SK-N-SH (cell line): ENCODE measurements at regions not wholly inside any gene's neighbourhood (a gene's known extent, or its start where the extent isn't known, plus 50 kb on each side); places are given as distances from the start of the nearest gene placed in this dataset.

Experiments
- CTCF ChIA-PET: fragments of 300-600, 350-600 bp; formaldehyde crosslinking; extraction: SDS; loops from one replicate; lab custom pipeline; 2021; lab: Yijun Ruan, JAX
- POLR2A ChIA-PET: fragments of 350-600 bp; sonication (Branson Sonifier 250); formaldehyde crosslinking; extraction: SDS; loops from one replicate; lab custom pipeline; 2020; ENCODE audit warnings: antibody characterized with exemption, inconsistent platforms; lab: Yijun Ruan, JAX
- DNase-seq: peaks from one replicate; pipeline ENCODE4 v3.0.0; 2012
- H2AFZ ChIP-seq: fragments of 200-600 bp; sonication (generic); 2 replicates; pipeline ENCODE4 v1.8.1; 2016; ENCODE audit warnings: antibody characterized with exemption, mild to moderate bottlenecking, low read depth
- H3F3A ChIP-seq: fragments of 200-600 bp; sonication (generic); replicated peaks from 2 replicates; pipeline ENCODE3; 2016; ENCODE audit warnings: antibody characterized with exemption, mild to moderate bottlenecking; ENCODE audit not compliant: insufficient read depth
- H3K27ac ChIP-seq, 2 experiments: fragments of 200-500 bp in 1 of 2; fragments of 200-600 bp in 1 of 2; sonication (Bioruptor generic) in 1 of 2; sonication (generic), shearing (Covaris generic) in 1 of 2; 2 replicates each; pipeline versions ENCODE4 v1.5.1 to v1.6.1; 2014 to 2016; ENCODE audit warnings: low read depth in 2 of 2, inconsistent platforms in 1 of 2, low read length in 1 of 2, mild to moderate bottlenecking in 1 of 2, mixed read lengths in 1 of 2
- H3K27me3 ChIP-seq: fragments of 200-600 bp; sonication (generic), shearing (Covaris generic); 2 replicates; pipeline ENCODE4 v1.6.1; 2016; ENCODE audit warnings: mixed run types; ENCODE audit not compliant: insufficient read depth
- H3K36me3 ChIP-seq, 2 experiments: fragments of 200-500 bp in 1 of 2; fragments of 200-600 bp in 1 of 2; sonication (Bioruptor generic) in 1 of 2; sonication (generic) in 1 of 2; replicated peaks in 1 of 2; 2 replicates each; pipeline versions ENCODE3 to v1.5.1; 2014 to 2016; ENCODE audit warnings: low read length in 1 of 2, mild to moderate bottlenecking in 1 of 2; ENCODE audit not compliant: insufficient read depth in 2 of 2, control insufficient read depth in 1 of 2
- H3K4me1 ChIP-seq, 2 experiments: fragments of 200-500 bp in 1 of 2; fragments of 200-600 bp in 1 of 2; sonication (Bioruptor generic) in 1 of 2; sonication (generic), shearing (Covaris generic) in 1 of 2; 2 replicates each; pipeline versions ENCODE4 v1.5.1 to v1.6.1; 2014 to 2016; ENCODE audit warnings: low read depth in 1 of 2, low read length in 1 of 2, mixed run types in 1 of 2; ENCODE audit not compliant: insufficient read depth in 2 of 2, control insufficient read depth in 1 of 2
- H3K4me2 ChIP-seq: fragments of 200-600 bp; sonication (generic), shearing (Covaris generic); 2 replicates; pipeline ENCODE4 v1.6.1; 2017; ENCODE audit warnings: mixed run types
- H3K4me3 ChIP-seq, 2 experiments: fragments of 200-500 bp in 1 of 2; fragments of 200-600 bp in 1 of 2; sonication (Bioruptor generic) in 1 of 2; sonication (generic), shearing (Covaris generic) in 1 of 2; 2 replicates each; pipeline versions ENCODE4 v1.5.1 to v1.8.1; 2014 to 2016; ENCODE audit warnings: low read depth in 2 of 2, inconsistent platforms in 1 of 2, low read length in 1 of 2, mild to moderate bottlenecking in 1 of 2, mixed read lengths in 1 of 2, moderate library complexity in 1 of 2
- H3K79me2 ChIP-seq: fragments of 200-600 bp; sonication (generic); 2 replicates; pipeline ENCODE4 v1.8.1; 2017; ENCODE audit warnings: mild to moderate bottlenecking; ENCODE audit not compliant: insufficient read depth
- H3K9ac ChIP-seq: fragments of 200-600 bp; sonication (generic); 2 replicates; pipeline ENCODE4 v1.6.1; 2017; ENCODE audit warnings: mixed run types
- H3K9me2 ChIP-seq: fragments of 200-600 bp; sonication (generic); 2 replicates; pipeline ENCODE4 v1.6.1; 2017; ENCODE audit warnings: mixed run types
- H3K9me3 ChIP-seq: fragments of 200-600 bp; sonication (generic); 2 replicates; pipeline ENCODE4 v1.6.1; 2017; ENCODE audit warnings: mixed run types, mild to moderate bottlenecking, moderate library complexity
- H4K20me1 ChIP-seq: fragments of 200-600 bp; sonication (generic); 2 replicates; pipeline ENCODE4 v1.6.1; 2017; ENCODE audit warnings: mild to moderate bottlenecking, mixed run types; ENCODE audit not compliant: insufficient read depth
- CHD2 ChIP-seq: fragments of 150-350 bp; IDR thresholded peaks from 2 replicates; pipeline ENCODE4 v1.6.1; 2018; ENCODE audit warnings: low read length; ENCODE audit not compliant: partially characterized antibody
- ELF1 ChIP-seq: IDR thresholded peaks from 2 replicates; pipeline ENCODE4 v1.4.0; 2012
- FOXJ3 ChIP-seq: sonication (generic); formaldehyde crosslinking; IDR thresholded peaks from 2 replicates; pipeline ENCODE4 v1.5.1; 2020; ENCODE audit warnings: mild to moderate bottlenecking, missing genetic modification reagents
- GABPA ChIP-seq: IDR thresholded peaks from 2 replicates; pipeline ENCODE4 v1.4.0; 2012; ENCODE audit warnings: low read depth, mild to moderate bottlenecking
- IRF3 ChIP-seq: fragments of 150-350 bp; IDR thresholded peaks from 2 replicates; pipeline ENCODE4 v1.6.1; 2016; ENCODE audit warnings: mild to moderate bottlenecking, low read depth, low read length
- MAX ChIP-seq: IDR thresholded peaks from 2 replicates; pipeline ENCODE4 v1.4.0; 2012; ENCODE audit warnings: low read depth
- NRF1 ChIP-seq: IDR thresholded peaks from 2 replicates; pipeline ENCODE4 v1.6.1; 2012; ENCODE audit warnings: low read depth, mild to moderate bottlenecking, low read length
- RCOR1 ChIP-seq: fragments of 150-350 bp; IDR thresholded peaks from 2 replicates; pipeline ENCODE4 v1.6.1; 2017; ENCODE audit warnings: antibody characterized with exemption, low read length
- RFX5 ChIP-seq: IDR thresholded peaks from 2 replicates; pipeline ENCODE4 v1.6.1; 2012; ENCODE audit warnings: mild to moderate bottlenecking, improper control_type of control experiment, low read length
- SIN3A ChIP-seq: IDR thresholded peaks from 2 replicates; pipeline ENCODE4 v1.6.1; 2012; ENCODE audit warnings: low read depth, mild to moderate bottlenecking, low read length, moderate library complexity, borderline replicate concordance
- TCF12 ChIP-seq: IDR thresholded peaks from 2 replicates; pipeline ENCODE4 v1.4.0; 2012
- TEAD4 ChIP-seq: IDR thresholded peaks from 2 replicates; pipeline ENCODE4 v1.4.0; 2012; ENCODE audit warnings: mild to moderate bottlenecking, borderline replicate concordance; ENCODE audit not compliant: insufficient read depth
- USF1 ChIP-seq: IDR thresholded peaks from 2 replicates; pipeline ENCODE4 v1.4.0; 2012; ENCODE audit warnings: low read depth, borderline replicate concordance
- USF2 ChIP-seq: fragments of 150-350 bp; IDR thresholded peaks from 2 replicates; pipeline ENCODE4 v1.6.1; 2017; ENCODE audit warnings: antibody characterized with exemption, low read length, low read depth, borderline replicate concordance
- ZBTB33 ChIP-seq: IDR thresholded peaks from 2 replicates; pipeline ENCODE4 v1.4.0; 2012; ENCODE audit warnings: low read depth, borderline replicate concordance
- WGBS: methylation state at CpG from one replicate; pipeline ENCODE4 v1.1.6; 2017; ENCODE audit warnings: low lambda C conversion rate; 5-methylcytosine and 5-hydroxymethylcytosine counted together

- Histone ChIP-seq H3K4me3 (no peak overlapping the region), H3K4me2 (no peak overlapping the region), H3K79me2 (no peaks in the 10 kb centered on the region), H3K9me3 (no peaks in the 10 kb centered on the region), H4K20me1 (no peaks in the 10 kb centered on the region), H2AFZ (no peak overlapping the region), H3K36me3 (no peaks in the 10 kb centered on the region), H3K9me2 (no peaks in the 10 kb centered on the region), H3K4me1 (no peaks in the 10 kb centered on the region), H3K27ac (no peak overlapping the region), H3F3A (no peaks in the 10 kb centered on the region), H3K27me3 (peaks cover 39% of the 10 kb centered on the region; the same call in 1 of the 2 replicates), H3K9ac (no peak overlapping the region)
- 10% methylated on average over 8 of the region's 12 CpGs for WGBS
- no peak for DNase-seq
- POLR2A ChIA-PET, result no interaction called here
- TF ChIP-seq USF2 (no peak), TCF12 (no peak), RCOR1 (no peak), TEAD4 (no peak)
- CTCF ChIA-PET, result no interaction called here
Measured at GRCh38 chr5:1963358-1963757, 80.6 kb upstream of the IRX4 start.

GRCh38 chr5:1962619-1963355 lies 80.1 kb upstream of the IRX4 start:
- no peak overlapping the region for H3K4me3 ChIP-seq
- 4% methylated on average over 13 of the region's 13 CpGs for WGBS
- H3K27me3 ChIP-seq, result peaks cover 45% of the 10 kb centered on the region; the same call in 1 of the 2 replicates
- no peaks in the 10 kb centered on the region for H3K4me1 ChIP-seq
- no peak overlapping the region for H3K27ac ChIP-seq
- no peaks in the 10 kb centered on the region for H3K79me2 ChIP-seq
- H4K20me1 ChIP-seq, result no peaks in the 10 kb centered on the region
- H3K9me2 ChIP-seq, result no peaks in the 10 kb centered on the region
- H3K36me3 ChIP-seq, result no peaks in the 10 kb centered on the region
- no peak overlapping the region for H3K9ac ChIP-seq
- H2AFZ ChIP-seq, result no peak overlapping the region
- ChIA-PET CTCF (no interaction called here), POLR2A (no interaction called here)
- H3F3A ChIP-seq, result no peaks in the 10 kb centered on the region
- TF ChIP-seq SIN3A (no peak), NRF1 (no peak), IRF3 (no peak), USF1 (no peak), MAX (no peak), ELF1 (no peak), CHD2 (no peak), RFX5 (no peak), ZBTB33 (no peak), GABPA (no peak), FOXJ3 (CRISPR knock-in tag) (no peak)
- no peaks in the 10 kb centered on the region for H3K9me3 ChIP-seq
- DNase-seq, result no peak
- no peak overlapping the region for H3K4me2 ChIP-seq
